8988T (cell line): ENCODE measurements at regions not wholly inside any gene's neighbourhood (a gene's known extent, or its start where the extent isn't known, plus 50 kb on each side); places are given as distances from the start of the nearest gene placed in this dataset.

Experiments used
- DNase-seq: peaks from one replicate; pipeline ENCODE4 v3.0.0; 2011

GRCh38 chr10:121405096-121405495, 193.1 kb downstream of the FGFR2 start:
- no peak for DNase-seq

GRCh38 chr10:121405549-121405948, 192.7 kb downstream of the FGFR2 start:
- DNase-seq: no peak

- no peak for DNase-seq
Observed at GRCh38 chr10:121405953-121406352, 192.3 kb downstream of the FGFR2 start.

GRCh38 chr10:121406823-121407545, 191.3 kb downstream of the FGFR2 start:
- DNase-seq: no peak

GRCh38 chr10:121409466-121410104, 188.7 kb downstream of the FGFR2 start:
- DNase-seq: no peak

DNA sequence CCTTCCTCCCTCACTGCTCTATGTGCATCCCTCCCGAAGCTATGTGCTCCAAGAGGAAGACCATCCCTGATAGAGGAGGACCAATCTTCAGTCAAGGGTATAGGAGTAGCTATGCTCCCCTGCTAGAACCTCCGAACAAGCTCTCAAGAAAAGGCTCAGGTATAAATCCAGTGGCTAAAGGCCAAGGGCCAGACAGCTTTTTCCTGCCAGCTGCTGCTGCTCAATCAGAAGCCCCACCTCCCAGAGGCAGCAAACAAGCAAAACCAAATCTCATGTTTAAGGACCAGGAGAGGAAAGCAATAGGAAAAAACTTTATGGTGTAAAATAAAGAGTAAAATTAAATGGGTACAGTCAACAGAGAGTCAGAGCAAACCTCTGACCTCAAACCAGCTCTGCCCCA, 187.2 kb downstream of the FGFR2 start:
- no peak for DNase-seq

DNA sequence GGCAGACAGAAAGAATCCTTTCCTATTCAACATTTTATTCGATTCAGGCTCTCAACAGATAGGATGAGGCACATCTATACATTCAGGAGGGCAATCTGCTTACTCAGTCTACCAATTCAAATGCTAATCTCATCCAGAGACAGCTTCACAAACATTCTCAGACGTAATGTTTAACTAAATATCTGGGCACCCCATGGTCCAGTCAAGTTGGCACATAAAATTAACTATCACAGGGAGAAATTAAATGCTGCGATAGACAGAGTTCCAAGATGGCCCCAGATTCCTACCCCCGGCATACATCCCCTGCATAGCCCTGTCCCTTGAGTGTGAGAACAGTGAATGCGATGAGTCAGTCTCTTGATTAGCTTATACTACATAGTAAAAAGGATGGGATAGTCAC, 184.3 kb downstream of the FGFR2 start:
- DNase-seq: no peak

GRCh38 chr10:121414366-121415062, 183.7 kb downstream of the FGFR2 start:
- DNase-seq: no peak

- DNase-seq: no peak
Observed at GRCh38 chr10:121415063-121415399, 183.2 kb downstream of the FGFR2 start.

- no peak for DNase-seq
Observed at GRCh38 chr10:121416071-121416470, 182.2 kb downstream of the FGFR2 start.

- DNase-seq: no peak
Observed at GRCh38 chr10:121417298-121417697, 180.9 kb downstream of the FGFR2 start.

GRCh38 chr10:121418126-121418777, 180.0 kb downstream of the FGFR2 start:
- DNase-seq: no peak

- no peak for DNase-seq
Observed at GRCh38 chr10:121420006-121420405, 178.2 kb downstream of the FGFR2 start.

DNA sequence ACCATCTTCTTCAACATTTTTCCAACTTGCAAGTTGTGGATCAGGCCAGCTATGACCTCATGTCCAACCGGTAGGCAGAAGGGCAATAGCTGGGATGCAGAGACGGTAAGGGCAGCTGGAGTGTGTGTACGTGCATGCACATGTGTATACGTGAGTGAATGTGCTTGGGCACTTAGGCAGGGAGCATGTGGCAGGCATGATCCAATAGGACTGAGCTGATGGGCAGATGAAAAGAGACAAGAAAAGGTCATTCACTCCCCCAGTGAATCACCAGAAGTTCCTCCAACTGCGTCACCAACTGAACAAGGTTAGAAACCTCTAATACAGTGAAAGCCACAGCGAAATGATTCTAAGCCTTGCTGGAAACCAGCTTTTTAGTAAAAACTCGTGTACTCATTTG, 176.1 kb downstream of the FGFR2 start:
- DNase-seq: no peak

DNA sequence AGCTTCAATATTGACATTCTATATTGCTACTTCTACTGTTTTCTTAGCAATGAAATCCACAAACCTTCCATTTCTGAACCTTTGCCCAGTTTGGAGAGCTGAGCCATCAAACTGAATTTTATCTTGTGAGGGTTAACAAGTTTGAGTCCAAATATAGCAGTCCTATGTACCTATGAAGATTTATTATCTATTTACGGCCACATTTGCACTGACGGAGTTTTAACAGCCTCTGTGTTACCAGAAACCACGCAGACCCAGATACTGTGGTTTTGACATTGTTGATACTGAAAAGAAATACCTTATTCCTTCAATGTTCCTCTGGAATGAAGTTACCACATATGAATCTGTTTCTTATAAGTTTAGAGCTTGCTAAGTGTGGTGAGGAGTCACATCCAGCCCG, 172.6 kb downstream of the FGFR2 start:
- DNase-seq: no peak

DNA sequence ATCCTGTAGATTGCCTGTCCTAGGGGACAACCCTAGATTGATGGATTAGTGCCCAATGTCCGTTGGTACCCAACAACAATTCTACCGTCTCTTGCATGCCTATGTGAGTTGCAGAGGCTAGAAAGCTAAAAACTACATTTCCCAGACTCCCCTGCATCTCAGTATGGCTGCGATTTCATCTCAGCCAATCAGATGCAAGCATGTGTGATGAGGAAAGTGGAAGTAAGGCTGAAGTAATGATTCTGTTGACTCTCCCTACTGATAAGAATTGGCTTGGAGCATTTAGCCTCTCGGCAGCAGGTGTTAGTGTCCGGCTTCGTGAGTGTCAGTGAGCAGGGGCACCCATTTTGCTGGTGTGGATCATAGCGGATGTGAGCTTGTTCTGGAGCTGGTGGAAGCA, 171.9 kb downstream of the FGFR2 start:
- DNase-seq: no peak
